ENCODE measurements at regions not wholly inside any gene's neighbourhood (a gene's known extent, or its start where the extent isn't known, plus 50 kb on each side); places are given as distances from the start of the nearest gene placed in this dataset.

- no peak for DNase-seq
- H4K20me1 ChIP-seq (ENCODE audit: insufficient read depth, low read length): no peaks in the 10 kb centered on the region
- H3K9me2 ChIP-seq (replicated peaks; ENCODE audit: insufficient read depth, low read length): no peaks in the 10 kb centered on the region
- H3K36me3 ChIP-seq (replicated peaks; ENCODE audit: insufficient read depth, low read length): no peaks in the 10 kb centered on the region
- H3K4me2 ChIP-seq (ENCODE audit: low read depth, low read length): no peak overlapping the region
- H3K27me3 ChIP-seq (replicated peaks; ENCODE audit: insufficient read depth, low read length): no peaks in the 10 kb centered on the region
- H3K4me3 ChIP-seq (ENCODE audit: low read length): no peak overlapping the region
- TF ChIP-seq CTCF (IDR thresholded peaks at IDR 0.05; ENCODE audit: low read length) (no peak), EZH2phosphoT487 (IDR thresholded peaks at IDR 0.05; ENCODE audit: low read length) (no peak), EZH2 (optimal IDR thresholded peaks at IDR 0.05; ENCODE audit: low read depth, low read length) (no peak)
- no peak overlapping the region for H3K9ac ChIP-seq (ENCODE audit: low read length)
- no peaks in the 10 kb centered on the region for H3K4me1 ChIP-seq (ENCODE audit: low read length)
- H2AFZ ChIP-seq (ENCODE audit: low read length): no peak overlapping the region
- no peaks in the 10 kb centered on the region for H3K79me2 ChIP-seq (ENCODE audit: low read length)
- H3F3A ChIP-seq (ENCODE audit: insufficient read depth, low read length): no peaks in the 10 kb centered on the region
- no peaks in the 10 kb centered on the region for H3K9me3 ChIP-seq (replicated peaks; ENCODE audit: insufficient read depth, low read length)
- H3K27ac ChIP-seq (ENCODE audit: low read length): no peak overlapping the region
Measured at GRCh38 chr2:129388870-129389269, 590.6 kb upstream of the RAB6C start.

GRCh38 chr2:129393816-129394215, 585.6 kb upstream of the RAB6C start:
- no peak overlapping the region for H2AFZ ChIP-seq (ENCODE audit: low read length)
- TF ChIP-seq EZH2 (optimal IDR thresholded peaks at IDR 0.05; ENCODE audit: low read depth, low read length) (no peak), CTCF (IDR thresholded peaks at IDR 0.05; ENCODE audit: low read length) (no peak), EZH2phosphoT487 (IDR thresholded peaks at IDR 0.05; ENCODE audit: low read length) (no peak)

GRCh38 chr2:129396980-129397599, 582.4 kb upstream of the RAB6C start:
- no peaks in the 10 kb centered on the region for H4K20me1 ChIP-seq (ENCODE audit: insufficient read depth, low read length)
- H3K4me2 ChIP-seq (ENCODE audit: low read depth, low read length): no peak overlapping the region
- no peaks in the 10 kb centered on the region for H3K4me1 ChIP-seq (ENCODE audit: low read length)
- DNase-seq: peak; percentile 46
- no peak overlapping the region for H3K4me3 ChIP-seq (ENCODE audit: low read length)
- TF ChIP-seq CTCF (IDR thresholded peaks at IDR 0.05; ENCODE audit: low read length) (peak; percentile 77), EZH2 (optimal IDR thresholded peaks at IDR 0.05; ENCODE audit: low read depth, low read length) (no peak), EZH2phosphoT487 (IDR thresholded peaks at IDR 0.05; ENCODE audit: low read length) (no peak)
- no peaks in the 10 kb centered on the region for H3K9me2 ChIP-seq (replicated peaks; ENCODE audit: insufficient read depth, low read length)
- no peaks in the 10 kb centered on the region for H3K36me3 ChIP-seq (replicated peaks; ENCODE audit: insufficient read depth, low read length)
- H3F3A ChIP-seq (ENCODE audit: insufficient read depth, low read length): no peaks in the 10 kb centered on the region
- no peaks in the 10 kb centered on the region for H3K79me2 ChIP-seq (ENCODE audit: low read length)
- no peaks in the 10 kb centered on the region for H3K9me3 ChIP-seq (replicated peaks; ENCODE audit: insufficient read depth, low read length)
- no peak overlapping the region for H3K9ac ChIP-seq (ENCODE audit: low read length)
- no peak overlapping the region for H2AFZ ChIP-seq (ENCODE audit: low read length)
- no peaks in the 10 kb centered on the region for H3K27me3 ChIP-seq (replicated peaks; ENCODE audit: insufficient read depth, low read length)
- no peak overlapping the region for H3K27ac ChIP-seq (ENCODE audit: low read length)

More at GRCh38 chr2:129393816-129394215, 585.6 kb upstream of the RAB6C start:
- Histone ChIP-seq H3K9me3 (replicated peaks; ENCODE audit: insufficient read depth, low read length) (no peaks in the 10 kb centered on the region), H3K27ac (ENCODE audit: low read length) (no peak overlapping the region), H3K27me3 (replicated peaks; ENCODE audit: insufficient read depth, low read length) (no peaks in the 10 kb centered on the region), H3F3A (ENCODE audit: insufficient read depth, low read length) (no peaks in the 10 kb centered on the region), H3K79me2 (ENCODE audit: low read length) (no peaks in the 10 kb centered on the region), H3K9me2 (replicated peaks; ENCODE audit: insufficient read depth, low read length) (no peaks in the 10 kb centered on the region), H3K4me3 (ENCODE audit: low read length) (no peak overlapping the region), H3K4me1 (ENCODE audit: low read length) (no peaks in the 10 kb centered on the region), H3K4me2 (ENCODE audit: low read depth, low read length) (no peak overlapping the region), H4K20me1 (ENCODE audit: insufficient read depth, low read length) (no peaks in the 10 kb centered on the region), H3K36me3 (replicated peaks; ENCODE audit: insufficient read depth, low read length) (no peaks in the 10 kb centered on the region), H3K9ac (ENCODE audit: low read length) (no peak overlapping the region)
- DNase-seq: no peak
